GM23248 (cell line): ENCODE measurements at regions not wholly inside any gene's neighbourhood (a gene's known extent, or its start where the extent isn't known, plus 50 kb on each side); places are given as distances from the start of the nearest gene placed in this dataset.

ENCODE experiments used
- EZH2 ChIP-seq: fragments of 200-600 bp; sonication (generic); IDR thresholded peaks from 2 replicates; pipeline ENCODE4 v1.6.1; 2018; ENCODE audit warnings: antibody characterized with exemption, mild to moderate bottlenecking; ENCODE audit not compliant: insufficient read depth, poor library complexity, severe bottlenecking
- EZH2phosphoT487 ChIP-seq: fragments of 200-600 bp; sonication (generic); IDR thresholded peaks from 2 replicates; pipeline ENCODE4 v1.6.1; 2018; ENCODE audit warnings: antibody characterized with exemption, moderate library complexity, mild to moderate bottlenecking, low read depth; ENCODE audit not compliant: insufficient read depth

DNA sequence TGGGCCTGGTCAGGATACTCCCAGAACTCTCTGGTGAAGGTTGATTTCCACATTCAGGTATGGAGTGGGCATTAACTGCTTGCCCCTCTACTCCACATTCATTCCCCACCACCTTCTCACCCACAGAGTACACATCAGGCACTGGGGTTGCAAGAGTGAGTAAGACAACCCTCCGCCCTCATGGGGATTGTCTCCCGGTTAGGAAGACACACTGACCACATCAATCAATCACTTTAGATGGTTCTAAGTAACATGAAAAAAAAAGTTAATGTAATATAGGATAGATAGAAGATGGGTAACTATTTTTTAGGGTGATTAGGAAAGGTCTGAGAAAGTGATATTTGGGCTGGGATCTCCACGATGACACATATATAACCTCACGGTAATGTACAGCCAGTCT lies 116.0 kb upstream of the NEO1 start:
- no peak for TF ChIP-seq EZH2phosphoT487
- no peak for TF ChIP-seq EZH2
